Testis (tissue), 2 donors: ENCODE measurements at regions not wholly inside any gene's neighbourhood (a gene's known extent, or its start where the extent isn't known, plus 50 kb on each side); places are given as distances from the start of the nearest gene placed in this dataset.

Experiments used
- CTCF ChIP-seq, 3 experiments: fragments of 450-650 bp in 2 of 3; fragments of 200-600 bp in 1 of 3; sonication (generic) in 1 of 3; IDR thresholded peaks; one replicate each; pipeline ENCODE4 v1.5.1; 2016 to 2019; ENCODE audit warnings: antibody characterized with exemption in 3 of 3, mild to moderate bottlenecking in 2 of 3, moderate library complexity in 1 of 3
- POLR2A ChIP-seq: fragments of 450-650 bp; IDR thresholded peaks from one replicate; pipeline ENCODE4 v1.6.1; 2017; ENCODE audit warnings: antibody characterized with exemption, mild to moderate bottlenecking, moderate library complexity

GRCh38 chr5:3047212-3047774 lies 295.8 kb upstream of the IRX2 start:
- no peak for TF ChIP-seq CTCF (IDR thresholded peaks at IDR 0.05)
- TF ChIP-seq POLR2A = no peak
